Lower leg skin (tissue), 4 donors: ENCODE measurements at regions not wholly inside any gene's neighbourhood (a gene's known extent, or its start where the extent isn't known, plus 50 kb on each side); places are given as distances from the start of the nearest gene placed in this dataset.

Experiments used
- DNase-seq, 2 donors: peaks; one replicate each; pipeline ENCODE4 v3.0.0-alpha.2; 2019; ENCODE audit warnings: low spot score in 2 of 2
- H3K4me3 ChIP-seq: fragments of 200-600 bp; sonication (generic); 2 replicates; pipeline ENCODE4 v1.5.1; 2017; ENCODE audit warnings: mild to moderate bottlenecking, low read depth; ENCODE audit not compliant: poor library complexity, severe bottlenecking
- POLR2A ChIP-seq, 2 donors: fragments of 450-650 bp; IDR thresholded peaks; one replicate each; pipeline ENCODE4 v1.6.1; 2016 to 2017; ENCODE audit warnings: antibody characterized with exemption in 2 of 2, mild to moderate bottlenecking in 1 of 2, moderate library complexity in 1 of 2
- WGBS, 2 donors: methylation state at CpG; one replicate each; pipeline ENCODE4 v1.1.5; 2018; 5-methylcytosine and 5-hydroxymethylcytosine counted together
- intact Hi-C: fragments of 100-400 bp; cut with DNase I; formaldehyde crosslinking; loops from one replicate; pipeline ENCODE4 v1.15.0; 2023; ENCODE audit warnings: low total_unique reads
- TF ChIP-seq, protein P1 (sequence below), 3 donors: fragments of 450-650 bp; IDR thresholded peaks; one replicate each; pipeline ENCODE4 v1.5.1; 2016; ENCODE audit warnings: antibody characterized with exemption in 3 of 3, mild to moderate bottlenecking in 3 of 3, moderate library complexity in 2 of 3

GRCh38 chr21:27808923-27809322 is 842.0 kb upstream of the ADAMTS5 start:
- no peak for TF ChIP-seq POLR2A (IDR thresholded peaks at IDR 0.05)
- TF ChIP-seq, protein P1, sequence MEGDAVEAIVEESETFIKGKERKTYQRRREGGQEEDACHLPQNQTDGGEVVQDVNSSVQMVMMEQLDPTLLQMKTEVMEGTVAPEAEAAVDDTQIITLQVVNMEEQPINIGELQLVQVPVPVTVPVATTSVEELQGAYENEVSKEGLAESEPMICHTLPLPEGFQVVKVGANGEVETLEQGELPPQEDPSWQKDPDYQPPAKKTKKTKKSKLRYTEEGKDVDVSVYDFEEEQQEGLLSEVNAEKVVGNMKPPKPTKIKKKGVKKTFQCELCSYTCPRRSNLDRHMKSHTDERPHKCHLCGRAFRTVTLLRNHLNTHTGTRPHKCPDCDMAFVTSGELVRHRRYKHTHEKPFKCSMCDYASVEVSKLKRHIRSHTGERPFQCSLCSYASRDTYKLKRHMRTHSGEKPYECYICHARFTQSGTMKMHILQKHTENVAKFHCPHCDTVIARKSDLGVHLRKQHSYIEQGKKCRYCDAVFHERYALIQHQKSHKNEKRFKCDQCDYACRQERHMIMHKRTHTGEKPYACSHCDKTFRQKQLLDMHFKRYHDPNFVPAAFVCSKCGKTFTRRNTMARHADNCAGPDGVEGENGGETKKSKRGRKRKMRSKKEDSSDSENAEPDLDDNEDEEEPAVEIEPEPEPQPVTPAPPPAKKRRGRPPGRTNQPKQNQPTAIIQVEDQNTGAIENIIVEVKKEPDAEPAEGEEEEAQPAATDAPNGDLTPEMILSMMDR (IDR thresholded peaks at IDR 0.05) = no peak
- intact Hi-C loops = no loop called here
- no peak overlapping the region for H3K4me3 ChIP-seq
- DNase-seq = no peak

DNA sequence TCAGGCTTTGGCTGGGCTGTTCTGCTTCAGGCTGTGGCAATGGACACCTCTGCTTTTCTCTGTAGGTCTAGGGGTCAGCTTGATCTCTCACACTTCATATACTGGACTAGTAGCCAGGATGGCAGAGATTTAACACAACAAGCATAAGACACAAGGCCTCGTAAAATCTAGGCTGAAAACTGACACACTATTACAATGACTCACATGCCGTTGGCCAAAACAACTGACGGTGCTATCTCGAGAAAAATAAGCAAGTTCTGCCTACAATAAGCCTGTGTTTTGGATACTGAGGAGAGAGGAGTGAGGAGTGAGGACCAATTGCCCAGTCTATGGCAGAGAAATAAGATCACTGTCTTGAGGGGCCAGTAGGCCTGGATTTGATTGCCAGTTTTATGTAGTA is 840.7 kb upstream of the ADAMTS5 start:
- WGBS, 2 donors = 90 to 95% methylated on average over 4 of the region's 4 CpGs
- H3K4me3 ChIP-seq = no peak overlapping the region
- DNase-seq = no peak
- intact Hi-C loops = no loop called here
- TF ChIP-seq POLR2A (IDR thresholded peaks at IDR 0.05) = no peak
- TF ChIP-seq, protein P1 (IDR thresholded peaks at IDR 0.05) = no peak

GRCh38 chr21:27806281-27806680 is 839.4 kb upstream of the ADAMTS5 start:
- H3K4me3 ChIP-seq = no peak overlapping the region
- no peak for TF ChIP-seq POLR2A (IDR thresholded peaks at IDR 0.05)
- TF ChIP-seq, protein P1 (IDR thresholded peaks at IDR 0.05) = no peak
- WGBS, 2 donors = 80 to 84% methylated on average over 5 of the region's 5 CpGs
- DNase-seq = no peak
- intact Hi-C loops = no loop called here

DNA sequence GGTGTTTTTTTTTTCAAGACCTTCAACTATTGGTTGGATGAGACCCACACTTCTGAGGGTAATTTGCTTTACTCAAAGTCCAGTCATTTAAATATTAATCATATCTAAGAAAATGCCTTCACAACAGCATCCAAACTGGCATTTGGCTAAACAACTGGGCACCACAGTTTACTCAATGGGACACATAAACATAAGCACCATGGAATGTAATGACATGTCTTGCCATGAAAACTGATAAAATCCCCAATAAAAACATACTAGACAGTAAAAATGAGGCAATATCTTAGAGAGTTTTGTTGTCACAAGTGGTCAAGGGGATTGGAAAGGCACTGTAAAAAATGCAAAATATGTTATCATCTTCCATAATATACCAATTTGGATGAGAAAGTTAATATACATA is 838.8 kb upstream of the ADAMTS5 start:
- no peak for DNase-seq
- no peak overlapping the region for H3K4me3 ChIP-seq
- intact Hi-C loops = no loop called here
- TF ChIP-seq POLR2A (IDR thresholded peaks at IDR 0.05) = no peak
- TF ChIP-seq, protein P1 (IDR thresholded peaks at IDR 0.05) = no peak

DNA sequence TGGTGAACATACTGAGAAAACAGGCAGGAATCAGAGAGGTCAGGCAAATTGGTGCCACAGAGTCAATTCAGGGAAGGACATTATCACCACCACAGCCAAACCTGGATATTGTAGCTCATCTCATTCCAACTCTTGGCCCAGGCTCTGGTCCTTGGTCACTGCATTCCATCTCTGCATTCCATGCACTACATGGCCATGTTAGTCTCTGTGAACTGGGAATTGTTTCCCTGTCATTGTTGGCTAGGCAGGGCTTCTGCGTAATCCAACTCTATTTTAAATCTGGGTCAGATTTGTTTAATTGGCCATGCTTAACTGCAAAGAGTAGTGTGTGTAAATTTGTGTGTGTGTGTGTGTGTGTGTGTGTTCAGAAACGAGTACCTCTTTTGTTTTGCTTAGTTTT is 837.6 kb upstream of the ADAMTS5 start:
- no peak overlapping the region for H3K4me3 ChIP-seq
- DNase-seq = no peak
- no peak for TF ChIP-seq POLR2A (IDR thresholded peaks at IDR 0.05)
- TF ChIP-seq, protein P1 (IDR thresholded peaks at IDR 0.05) = no peak
- WGBS, 2 donors = 54% methylated on average over 2 of the region's 2 CpGs
- intact Hi-C loops = no loop called here

DNA sequence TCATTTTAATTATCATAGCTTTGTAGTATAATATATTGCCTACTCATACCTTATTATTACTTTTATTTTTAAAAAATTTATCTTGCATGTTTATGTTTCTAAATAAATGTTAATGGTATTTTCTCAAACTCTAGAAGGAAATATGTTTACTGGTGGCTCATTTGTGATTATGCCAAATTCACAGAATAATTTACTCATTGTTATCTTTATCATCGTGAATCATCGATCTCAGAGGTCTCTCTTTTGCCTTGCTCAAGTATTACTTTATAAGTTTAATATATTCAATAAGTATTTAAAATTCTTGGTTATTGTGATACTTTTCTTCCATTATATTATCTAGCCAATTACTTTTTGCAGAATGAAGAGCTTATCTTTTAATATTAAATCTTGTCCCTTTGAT is 836.7 kb upstream of the ADAMTS5 start:
- no peak for TF ChIP-seq POLR2A (IDR thresholded peaks at IDR 0.05)
- TF ChIP-seq, protein P1 (IDR thresholded peaks at IDR 0.05) = no peak
- H3K4me3 ChIP-seq = no peak overlapping the region
- intact Hi-C loops = no loop called here
- 89 to 92% methylated on average over 2 of the region's 2 CpGs for WGBS, 2 donors
- no peak for DNase-seq
